HG02759 (cell line): ENCODE measurements at regions not wholly inside any gene's neighbourhood (a gene's known extent, or its start where the extent isn't known, plus 50 kb on each side); places are given as distances from the start of the nearest gene placed in this dataset.

Experiments
- ATAC-seq: cut with Tn5 transposase; IDR thresholded peaks from one replicate; pipeline ENCODE4 v1.9.1; 2021; ENCODE audit warnings: mild to moderate bottlenecking, moderate library complexity; ENCODE audit not compliant: unreplicated experiment

DNA sequence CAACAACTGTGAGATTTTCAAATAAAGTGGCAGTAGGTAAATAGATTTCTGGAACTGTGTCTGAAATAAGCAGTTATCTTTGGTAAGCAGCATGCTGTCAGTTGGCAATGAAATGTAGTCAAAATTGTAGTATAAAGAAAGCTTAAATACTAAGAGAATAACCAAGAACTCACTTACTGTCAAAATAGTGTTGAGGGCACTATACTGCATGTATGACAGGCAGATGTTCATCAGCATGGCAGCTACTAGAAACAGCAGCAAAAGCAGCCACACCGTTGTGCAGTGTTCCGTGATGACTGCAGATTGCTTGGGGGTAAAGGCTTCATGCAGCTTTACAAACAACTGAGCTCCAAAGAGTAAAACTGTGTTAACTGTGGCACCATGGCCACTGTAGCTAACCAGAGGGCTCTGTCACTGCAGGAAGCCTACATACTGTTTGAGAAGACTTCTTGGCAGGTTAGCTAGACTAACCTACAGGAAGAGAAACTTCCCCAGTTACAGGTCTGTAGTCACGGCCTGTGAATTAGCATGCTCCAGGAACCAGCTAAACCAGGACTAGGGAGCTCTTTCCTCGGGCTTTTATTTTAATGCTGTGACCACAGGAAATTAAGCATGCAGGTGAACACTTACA lies 459.7 kb downstream of the TBL1XR1 start:
- ATAC-seq = no peak

DNA sequence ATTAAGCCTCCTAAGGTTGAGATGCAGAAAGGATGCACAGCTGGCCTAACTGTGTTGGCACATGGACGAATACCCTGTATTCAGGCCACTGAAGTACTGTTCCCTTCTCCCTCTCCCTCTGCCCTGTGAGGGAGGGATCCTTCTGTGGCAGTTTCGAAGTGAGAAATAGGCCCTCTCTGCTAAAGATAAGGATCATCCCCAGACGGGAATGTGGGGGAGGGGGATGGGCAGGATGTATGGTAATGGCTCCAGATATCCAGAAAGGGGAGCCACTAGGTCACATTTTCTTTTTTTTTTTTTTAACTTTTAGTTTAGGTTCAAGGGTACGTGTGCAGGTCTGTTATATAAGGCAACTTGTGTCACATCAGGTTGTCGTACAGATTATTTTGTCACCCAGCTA lies 463.1 kb downstream of the TBL1XR1 start:
- no peak for ATAC-seq

DNA sequence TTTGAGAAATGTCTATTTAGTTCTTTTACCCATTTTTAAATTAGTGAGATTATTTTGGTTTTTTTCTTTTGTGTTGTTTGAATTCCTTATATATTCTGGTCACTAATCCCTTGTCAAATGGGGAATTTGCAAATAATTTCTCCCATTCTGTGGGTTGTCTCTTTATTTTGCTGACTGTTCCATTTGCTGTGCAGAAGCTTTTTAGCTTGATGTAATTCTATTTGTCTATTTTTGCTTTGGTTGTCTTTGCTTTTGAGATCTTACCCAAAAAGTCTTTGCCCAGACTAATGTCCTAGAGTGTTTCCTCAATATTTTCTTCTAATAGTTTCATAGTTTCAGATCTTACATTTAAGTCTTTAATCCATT lies 472.9 kb downstream of the TBL1XR1 start:
- ATAC-seq = no peak

DNA sequence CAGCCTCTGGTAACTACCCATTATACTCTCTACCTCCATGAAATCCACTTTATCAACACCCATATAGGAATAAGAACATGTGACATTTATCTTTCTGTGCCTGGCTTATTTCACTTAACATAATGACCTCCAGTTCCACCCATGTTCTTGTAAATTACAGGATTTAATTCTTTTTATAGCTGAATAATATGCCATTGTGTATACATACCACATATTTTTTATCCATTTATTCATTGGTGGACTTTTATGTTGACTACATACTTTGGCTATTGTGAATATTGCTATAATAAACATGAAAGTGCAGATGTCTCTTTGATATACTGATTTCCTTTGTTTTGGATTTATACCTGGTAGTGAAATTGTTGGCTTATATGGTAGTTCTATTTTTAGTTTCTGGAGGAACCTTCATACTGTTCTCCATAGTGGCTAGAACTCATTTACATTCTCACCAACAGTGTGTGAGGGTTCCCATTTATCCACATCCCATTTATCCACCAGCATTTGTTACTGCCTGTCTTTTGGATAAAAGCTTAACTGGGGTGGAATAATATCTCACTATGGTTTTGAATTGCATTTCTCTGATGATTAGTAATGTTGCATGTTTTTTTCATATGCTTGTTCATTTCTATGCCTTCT lies 473.4 kb downstream of the TBL1XR1 start:
- no peak for ATAC-seq

DNA sequence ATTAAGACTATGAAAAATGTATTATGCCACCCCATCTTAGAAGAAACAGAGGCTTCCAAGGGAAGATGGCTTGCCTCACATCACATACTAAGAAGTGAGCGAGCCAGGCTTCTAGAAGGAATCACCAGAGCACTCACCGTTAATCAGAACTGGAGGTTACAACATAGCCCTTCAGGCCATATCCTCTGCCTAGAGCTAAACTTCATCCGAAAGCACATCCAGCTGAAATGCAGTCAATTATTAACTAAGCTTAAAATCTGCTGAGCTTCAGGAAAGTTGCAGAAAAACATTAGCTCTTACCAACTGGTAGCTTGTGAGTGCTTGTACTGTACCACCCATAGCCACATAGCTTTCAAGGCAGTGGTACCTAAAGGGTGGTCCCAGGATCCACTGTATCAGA lies 483.2 kb downstream of the TBL1XR1 start:
- no peak for ATAC-seq

DNA sequence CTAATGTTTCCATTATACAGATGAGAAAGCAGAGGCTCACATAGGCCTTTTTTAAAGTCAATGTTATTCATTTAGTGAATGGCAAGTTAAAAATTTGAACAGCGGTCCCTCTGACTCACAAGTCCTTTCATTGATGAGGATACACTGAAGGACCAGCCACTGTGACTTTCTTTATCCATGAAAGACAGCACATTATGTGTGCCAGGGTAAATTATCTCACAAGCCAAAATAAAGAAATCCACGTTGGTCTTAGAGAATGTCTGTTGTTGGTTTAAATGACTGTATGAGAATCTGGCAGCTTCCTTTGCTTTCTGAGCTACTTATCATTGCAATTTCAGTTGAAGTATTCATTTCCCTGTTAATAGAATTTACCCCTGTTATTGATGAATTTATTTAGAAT lies 485.1 kb downstream of the TBL1XR1 start:
- ATAC-seq = no peak

DNA sequence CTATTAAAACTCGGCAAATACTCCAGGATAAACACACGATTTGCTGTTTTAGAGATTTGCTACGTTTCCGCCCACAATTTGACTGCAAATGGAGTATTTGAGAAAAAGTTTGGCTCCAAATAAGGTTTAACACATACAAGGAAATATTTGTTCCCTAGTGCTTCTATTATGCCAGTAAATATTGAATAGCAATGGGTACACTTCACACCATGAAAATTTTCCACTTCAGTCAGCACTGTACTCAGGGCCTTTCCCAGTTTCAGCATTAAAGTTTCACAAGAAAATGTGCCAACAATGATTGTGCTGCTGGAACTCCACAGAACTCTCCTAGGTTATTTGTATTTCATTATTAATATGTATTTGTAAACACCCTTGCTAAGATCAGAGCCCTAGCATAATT lies 498.0 kb downstream of the TBL1XR1 start:
- ATAC-seq = no peak

DNA sequence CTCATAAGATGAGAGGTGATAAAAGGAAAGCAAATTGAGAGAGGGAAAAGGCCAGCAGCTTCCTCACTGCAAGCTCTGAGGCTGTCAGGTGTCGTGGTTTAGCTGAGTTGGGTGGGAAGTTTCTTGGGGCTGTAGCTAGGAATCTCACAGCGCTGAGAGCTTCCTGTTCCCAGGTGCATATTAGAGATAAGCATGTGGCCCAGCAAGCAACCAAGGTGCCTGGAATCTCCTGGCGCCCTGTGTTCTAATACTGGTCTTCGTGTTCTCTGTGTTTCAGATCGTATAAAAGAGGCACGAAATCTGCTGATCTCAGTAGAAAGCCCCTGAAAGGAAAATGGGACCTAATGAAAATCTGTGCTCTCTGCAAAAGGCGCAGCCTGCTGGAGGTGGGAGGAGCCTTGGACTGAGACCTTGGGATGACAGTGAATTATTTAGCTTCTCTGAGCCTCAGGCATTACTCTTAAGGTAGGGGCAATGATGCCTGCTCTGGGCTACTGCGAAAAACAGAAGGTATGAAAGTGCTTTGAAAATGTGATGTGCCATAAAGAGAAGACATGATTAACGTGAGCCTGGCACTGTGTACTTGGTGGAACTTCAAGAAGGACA lies 499.9 kb downstream of the TBL1XR1 start:
- no peak for ATAC-seq

DNA sequence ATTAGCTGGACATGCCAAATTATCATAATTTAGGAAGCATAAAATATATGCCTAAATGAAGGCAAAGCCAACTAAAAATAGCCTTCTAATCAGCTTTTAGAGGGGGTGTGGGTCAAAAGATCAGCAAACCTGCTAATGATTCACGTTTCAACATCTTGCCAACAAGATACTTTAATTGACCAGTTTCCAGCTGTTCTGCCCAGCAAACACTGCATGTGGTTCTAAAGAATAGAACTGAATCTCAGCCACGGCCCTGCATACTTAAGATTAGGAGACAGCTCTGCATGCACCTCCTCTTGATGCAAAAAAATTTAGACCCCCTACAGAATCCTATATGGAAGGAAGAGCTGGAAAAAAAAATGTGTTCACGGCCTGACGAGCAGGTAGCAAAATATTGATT lies 500.5 kb downstream of the TBL1XR1 start:
- ATAC-seq = no peak

DNA sequence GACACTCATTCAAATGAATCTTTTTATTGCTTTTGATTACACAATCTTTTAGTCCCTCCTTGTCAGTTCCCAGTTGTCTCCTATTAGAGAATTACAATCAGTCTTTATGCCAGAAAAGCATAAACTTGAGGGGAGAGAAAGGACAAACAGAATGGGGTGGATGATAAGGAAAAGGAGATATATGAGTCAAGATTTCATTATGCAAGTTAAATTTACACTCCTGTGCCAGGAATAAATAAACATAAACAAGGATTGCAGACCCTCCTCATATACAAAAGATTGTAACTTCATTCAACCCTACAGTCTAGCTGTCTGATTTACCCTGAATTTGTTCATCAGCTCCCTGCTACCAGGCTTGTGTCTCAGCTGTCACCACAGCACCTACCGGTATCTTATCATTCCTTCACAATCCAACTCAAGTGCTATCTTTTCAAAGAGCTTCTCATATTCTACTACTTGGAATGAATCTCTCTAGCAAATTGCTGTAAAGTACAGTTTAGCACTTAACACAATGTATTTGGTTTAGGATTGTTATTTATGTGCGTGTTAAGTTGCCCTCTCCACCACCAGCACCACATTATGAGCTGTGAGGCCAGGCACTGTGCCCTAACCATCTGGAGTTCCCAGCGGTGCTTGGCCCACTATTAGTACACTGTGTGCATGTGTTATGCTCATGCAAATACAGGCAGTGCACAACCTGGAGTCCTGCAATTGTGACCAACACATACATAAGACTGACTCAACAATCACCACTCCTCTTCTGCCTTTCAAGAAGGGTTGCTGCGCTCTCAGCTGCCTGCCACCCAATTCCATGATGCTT lies 504.1 kb downstream of the TBL1XR1 start:
- ATAC-seq = no peak

DNA sequence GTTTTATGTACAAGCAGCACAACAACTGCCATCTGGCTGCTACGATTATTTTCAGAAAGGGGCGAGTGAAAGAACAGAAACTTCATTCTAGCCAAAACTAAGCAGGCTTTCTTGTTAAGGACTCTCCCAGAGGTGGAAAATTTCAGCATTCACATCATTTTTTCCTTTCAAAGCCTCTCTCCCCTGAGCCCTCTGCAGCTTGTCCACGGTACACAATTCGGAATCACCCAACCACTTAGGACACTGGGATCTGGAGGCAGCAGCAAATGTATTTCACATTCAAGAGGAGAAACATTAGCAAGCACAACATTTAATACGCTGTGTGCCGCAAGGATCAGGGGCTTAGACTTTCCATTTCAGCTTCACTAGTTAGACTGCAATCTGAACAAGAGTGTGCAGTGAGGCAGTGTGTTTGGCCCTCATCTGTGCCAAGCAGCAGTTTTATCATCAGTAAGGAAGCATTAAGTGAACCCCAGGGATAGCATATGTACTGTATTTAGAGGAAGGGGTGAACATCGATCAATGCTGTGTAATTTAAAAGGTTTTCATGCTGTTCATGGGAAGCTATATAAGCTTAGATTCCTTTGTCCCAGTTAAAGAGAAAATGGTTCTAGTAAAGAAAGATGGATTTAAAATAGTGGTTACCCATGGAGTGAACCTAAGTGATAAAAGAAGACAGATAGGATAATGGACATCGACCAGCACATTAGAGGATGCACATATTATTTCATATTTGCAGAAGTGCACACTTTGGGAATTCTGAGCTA lies 504.9 kb downstream of the TBL1XR1 start:
- ATAC-seq = no peak

DNA sequence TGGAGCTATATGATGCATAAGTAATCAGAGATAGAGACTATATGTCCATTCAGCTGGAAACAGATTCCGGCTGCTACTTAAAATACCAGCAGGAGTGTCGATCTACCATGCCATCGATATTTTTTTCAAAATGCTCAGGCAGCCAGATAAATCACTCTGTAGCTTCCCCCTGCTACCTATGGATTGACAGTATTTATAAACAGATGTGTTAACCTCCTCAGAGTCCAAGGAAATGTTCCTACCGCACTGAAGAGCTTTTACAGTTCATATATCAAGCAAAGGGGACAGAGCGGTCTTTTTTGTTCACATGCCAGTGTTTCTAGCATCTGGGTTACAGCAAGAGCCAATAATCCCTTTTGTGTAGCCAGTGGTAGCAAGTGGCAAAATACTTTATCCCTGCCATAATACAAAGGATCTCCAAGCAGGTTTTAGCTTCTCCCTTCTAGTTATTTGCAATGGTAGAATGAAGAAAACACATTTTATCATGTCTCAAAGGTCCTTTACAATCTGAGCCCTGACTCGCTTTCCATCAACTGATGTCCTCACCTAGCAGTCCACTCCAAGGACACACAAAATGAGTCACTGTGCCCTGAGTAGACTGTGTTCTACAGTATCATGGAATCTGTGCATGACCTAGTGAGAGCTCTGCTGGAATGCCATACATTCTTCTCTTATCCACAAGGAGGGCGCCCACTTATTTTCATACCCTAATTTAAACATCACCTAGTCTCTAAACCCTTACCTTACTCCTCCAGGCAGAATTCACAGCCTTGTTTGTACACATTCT lies 507.0 kb downstream of the TBL1XR1 start:
- ATAC-seq = no peak

DNA sequence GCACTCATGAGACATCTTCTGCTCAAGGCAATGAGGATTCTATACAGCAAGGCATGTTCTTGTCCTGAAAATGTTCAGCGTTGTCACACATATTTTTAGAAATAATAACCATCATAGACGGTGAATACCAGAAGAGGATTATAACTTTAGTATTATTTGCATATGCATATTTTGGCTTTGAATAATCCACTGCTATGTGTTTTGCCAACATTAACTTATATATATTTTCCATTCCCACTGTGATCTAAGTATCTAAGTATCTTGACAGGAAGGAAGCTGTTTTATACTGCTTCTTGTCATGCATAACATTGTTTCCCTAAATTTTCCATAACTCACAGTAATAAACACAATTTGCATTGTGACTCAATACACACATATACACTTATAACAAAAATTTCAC lies 509.5 kb downstream of the TBL1XR1 start:
- ATAC-seq = no peak

DNA sequence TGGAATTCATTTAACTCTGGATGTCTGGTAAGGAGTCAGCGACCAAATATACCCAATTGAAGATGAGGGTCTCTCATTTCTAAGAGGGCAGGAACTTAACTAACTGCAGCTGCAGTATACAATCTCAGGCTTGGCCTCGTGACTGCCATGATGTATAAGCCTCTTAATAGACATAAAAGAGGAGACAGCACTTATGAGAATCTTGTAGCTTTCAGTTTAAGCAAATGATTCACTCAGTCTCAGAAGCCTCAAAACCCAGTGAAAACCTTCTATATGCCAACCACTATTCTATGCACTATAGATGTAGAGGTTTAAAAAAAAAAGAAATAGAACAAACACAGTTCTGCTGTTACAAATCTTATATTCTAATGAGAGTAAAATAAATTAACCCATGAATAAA lies 513.9 kb downstream of the TBL1XR1 start:
- ATAC-seq = no peak

DNA sequence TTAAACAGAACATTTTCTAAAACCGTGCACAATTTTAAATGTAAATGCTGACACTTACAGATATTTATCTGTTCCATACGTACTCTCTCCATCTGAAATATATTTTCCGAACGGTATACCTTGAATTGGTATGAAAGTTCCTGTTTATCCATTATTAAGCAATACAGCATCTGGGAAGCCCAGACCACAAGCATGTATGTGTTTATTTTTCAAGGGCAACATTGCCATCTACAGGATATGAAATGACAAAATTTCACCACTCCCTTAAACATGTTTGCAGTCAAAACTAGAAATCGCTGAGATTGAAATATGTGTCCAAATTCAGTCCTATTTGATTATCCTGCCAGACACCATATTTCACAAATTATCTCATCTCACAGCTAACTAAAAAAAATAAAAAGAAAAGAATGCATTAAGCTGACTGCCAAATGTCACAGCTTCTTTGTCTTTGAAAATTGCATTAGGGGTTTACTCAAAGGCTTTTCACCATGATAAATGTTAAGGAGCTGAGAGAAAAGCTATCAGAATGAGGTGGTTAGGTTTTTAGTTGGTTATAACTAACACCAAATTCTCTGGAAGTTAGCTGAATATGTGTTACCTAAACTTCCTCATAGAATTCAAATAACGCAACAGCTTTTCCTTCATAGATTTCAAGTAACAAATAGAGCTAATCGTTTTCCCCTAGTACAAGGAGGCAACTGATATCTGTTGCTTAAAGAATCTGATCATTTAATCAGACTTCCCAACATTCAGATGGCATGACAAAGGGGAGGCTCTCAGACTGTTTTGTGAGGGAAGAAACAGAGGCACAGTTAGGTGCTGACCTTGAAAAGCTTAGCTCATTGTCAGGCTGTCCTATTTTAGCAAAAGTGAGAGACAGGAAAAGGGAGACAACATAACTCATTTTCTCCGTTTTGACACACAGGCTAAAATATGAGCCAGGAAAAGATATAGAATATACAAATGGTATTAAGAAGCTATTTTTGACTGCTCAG lies 533.1 kb downstream of the TBL1XR1 start:
- ATAC-seq = no peak

DNA sequence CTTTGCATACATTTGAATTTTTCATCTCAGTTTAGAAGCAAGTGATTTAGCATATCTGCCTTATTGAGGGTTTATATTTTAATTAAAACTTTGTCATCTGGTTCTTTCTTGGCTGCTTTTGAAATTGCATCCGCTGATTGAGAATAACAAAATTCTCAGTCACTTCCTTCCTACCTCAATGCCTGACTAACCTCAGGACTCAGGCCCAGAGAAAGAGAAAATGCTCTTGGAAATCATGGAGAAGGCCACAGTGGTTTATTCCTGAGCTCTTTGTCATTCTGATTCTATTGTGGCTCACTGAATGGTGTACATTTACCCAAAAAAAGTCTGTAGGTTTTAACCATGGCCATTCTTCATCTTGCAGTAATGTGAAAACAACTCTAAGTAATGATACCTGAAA lies 533.9 kb downstream of the TBL1XR1 start:
- ATAC-seq = no peak

DNA sequence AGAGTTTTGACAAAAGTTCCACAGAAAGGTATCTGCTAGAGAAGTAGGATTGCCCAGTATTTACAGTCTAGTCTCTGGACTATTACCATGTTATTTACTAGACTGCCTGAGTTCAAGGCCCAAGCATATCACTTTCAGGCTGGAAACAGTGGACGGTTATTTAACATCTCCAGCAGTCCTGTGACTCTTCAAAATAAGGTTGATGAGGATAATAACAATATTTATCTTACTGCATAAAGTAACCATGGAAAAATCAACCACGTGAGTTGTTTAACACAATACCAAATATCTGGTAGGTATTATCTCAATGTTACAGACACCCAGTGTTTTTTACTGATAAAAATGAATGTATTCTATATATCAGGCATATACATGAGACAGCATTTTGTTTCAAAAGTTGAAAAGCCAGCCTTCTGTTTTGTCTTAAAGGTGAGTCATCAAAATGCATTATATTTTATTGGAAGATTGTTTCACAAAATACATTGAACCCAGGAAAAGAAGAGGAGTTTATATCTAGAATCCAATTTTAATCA lies 535.8 kb downstream of the TBL1XR1 start:
- ATAC-seq = no peak

DNA sequence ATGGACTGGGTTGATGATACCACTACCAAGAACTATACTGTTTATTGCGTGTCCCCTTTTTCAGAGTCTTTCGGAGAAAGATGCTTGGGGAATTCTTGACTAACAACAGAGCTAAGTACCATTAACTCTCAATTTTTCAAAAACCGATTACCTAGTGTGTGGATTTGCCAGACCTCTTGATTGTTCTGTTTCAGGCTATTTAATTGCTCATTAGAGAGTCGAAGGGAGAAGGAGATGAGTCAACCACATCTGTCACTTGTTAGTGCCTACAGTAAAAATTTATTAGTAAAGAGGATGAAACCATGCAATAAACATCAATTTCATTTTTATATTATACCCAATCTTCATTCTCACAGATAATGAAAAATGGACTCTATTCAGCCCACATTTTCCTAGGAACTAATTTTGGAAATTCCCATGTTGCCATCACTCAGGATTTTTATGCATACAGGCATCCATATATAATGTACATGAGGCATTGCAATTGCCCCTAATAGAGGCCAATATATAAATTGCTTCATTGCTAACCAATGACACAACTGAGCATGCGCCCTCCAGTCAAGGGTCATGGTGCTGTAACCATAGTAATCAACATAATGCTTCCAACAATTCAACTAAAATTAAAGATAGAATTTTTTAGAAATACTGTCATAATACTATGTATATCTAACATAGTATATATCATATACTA lies 541.7 kb downstream of the TBL1XR1 start:
- ATAC-seq = no peak
